Stimulated activated CD8-positive, alpha-beta memory T cell treated with anti-CD3 and anti-CD28 coated beads, Interleukin-7, amount 100 ng/mL, for 24 hours (primary cell): ENCODE measurements at regions not wholly inside any gene's neighbourhood (a gene's known extent, or its start where the extent isn't known, plus 50 kb on each side); places are given as distances from the start of the nearest gene placed in this dataset.

Experiments used
- DNase-seq: peaks from one replicate; pipeline ENCODE4 v3.0.0-alpha.2; 2020; ENCODE audit warnings: low read depth

DNA sequence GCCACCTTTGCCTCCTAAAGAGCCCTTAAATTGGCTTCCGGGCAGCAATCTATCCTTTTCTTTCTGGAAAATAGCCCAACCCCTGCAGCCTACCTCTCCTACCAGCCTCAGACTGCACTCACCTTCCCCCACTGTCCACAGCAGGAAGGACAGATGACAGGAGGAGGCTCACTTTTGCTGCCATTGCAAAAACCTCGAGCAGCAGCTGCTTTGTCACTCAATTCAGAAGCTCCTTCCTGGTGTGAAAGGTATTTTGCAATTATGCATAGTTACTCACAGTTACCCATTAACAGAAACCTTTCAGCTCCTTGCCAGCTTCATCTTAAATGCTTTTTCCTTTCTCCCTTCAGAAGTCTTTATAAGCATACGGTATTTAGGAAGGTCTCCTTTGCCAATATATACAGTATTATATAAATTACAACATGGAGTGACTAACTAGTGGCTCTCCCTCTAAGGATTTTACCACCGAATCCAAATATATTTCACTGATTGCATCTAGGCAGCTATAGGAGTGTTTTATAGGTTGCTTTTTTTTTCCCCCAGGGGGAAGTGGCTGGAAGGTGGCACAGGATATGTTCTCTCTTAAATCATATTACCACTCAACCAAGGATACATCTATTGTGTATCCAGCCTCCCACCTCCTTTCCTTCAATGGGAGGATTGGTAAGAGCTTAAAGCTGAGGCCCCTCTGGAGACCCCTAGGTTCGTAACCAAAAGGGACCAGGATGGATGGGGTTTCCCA is 142.1 kb upstream of the IPO9 start:
- DNase-seq = no peak

DNA sequence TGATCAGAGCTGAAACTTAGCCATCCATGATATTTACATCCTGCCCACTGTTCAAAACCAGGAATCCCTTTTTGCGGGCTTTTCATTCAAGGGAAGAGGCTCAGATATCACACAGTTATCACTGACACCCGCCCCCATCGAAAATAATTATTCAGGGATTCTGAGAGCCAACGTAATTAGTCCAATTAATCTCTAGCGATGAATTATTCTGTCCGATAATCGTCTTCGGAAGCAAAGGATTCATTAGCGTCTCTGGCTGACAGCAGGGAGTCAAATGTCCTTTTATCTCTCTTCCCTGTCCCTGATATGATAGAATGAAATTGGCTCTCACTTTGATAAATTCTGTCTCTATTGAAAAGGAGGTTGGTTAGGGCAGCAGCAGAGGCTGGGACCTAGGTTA is 140.4 kb upstream of the IPO9 start:
- DNase-seq = no peak

DNA sequence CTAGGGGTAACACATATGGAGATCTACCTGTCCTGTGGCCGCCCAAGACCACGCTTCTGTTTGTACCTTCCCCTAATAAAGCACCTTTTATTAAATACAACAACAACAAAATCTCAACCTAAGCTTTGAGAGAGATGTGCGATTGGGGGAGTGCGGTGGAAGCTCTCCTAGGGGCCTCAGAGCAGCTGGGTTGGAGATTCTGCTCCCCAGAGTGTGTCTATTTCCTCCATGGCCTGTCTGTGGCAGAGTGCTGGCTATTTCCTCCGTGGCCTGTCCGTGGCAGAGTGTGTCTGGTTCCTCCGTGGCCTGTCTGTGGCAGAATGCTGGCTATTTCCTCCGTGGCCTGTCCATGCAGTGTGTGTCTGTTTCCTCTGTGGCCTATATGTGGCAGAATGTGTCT is 139.3 kb upstream of the IPO9 start:
- DNase-seq = no peak

DNA sequence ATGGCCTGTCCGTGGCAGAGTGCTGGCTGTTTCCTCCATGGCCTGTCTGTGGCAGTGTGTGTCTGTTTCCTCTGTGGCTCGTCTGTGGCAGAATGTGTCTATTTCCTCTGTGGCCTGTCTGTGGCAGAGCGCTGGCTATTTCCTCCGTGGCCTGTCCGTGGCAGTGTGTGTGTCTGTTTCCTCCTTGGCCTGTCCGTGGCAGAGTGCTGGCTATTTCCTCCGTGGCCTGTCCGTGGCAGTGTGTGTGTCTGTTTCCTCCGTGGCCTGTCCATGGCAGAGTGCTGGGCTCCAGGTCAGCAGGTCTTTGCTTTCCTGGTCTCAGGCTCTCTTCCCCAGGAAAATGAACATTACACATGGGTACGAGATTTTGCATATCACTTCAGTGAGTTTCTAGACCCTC is 138.4 kb upstream of the IPO9 start:
- DNase-seq = no peak

DNA sequence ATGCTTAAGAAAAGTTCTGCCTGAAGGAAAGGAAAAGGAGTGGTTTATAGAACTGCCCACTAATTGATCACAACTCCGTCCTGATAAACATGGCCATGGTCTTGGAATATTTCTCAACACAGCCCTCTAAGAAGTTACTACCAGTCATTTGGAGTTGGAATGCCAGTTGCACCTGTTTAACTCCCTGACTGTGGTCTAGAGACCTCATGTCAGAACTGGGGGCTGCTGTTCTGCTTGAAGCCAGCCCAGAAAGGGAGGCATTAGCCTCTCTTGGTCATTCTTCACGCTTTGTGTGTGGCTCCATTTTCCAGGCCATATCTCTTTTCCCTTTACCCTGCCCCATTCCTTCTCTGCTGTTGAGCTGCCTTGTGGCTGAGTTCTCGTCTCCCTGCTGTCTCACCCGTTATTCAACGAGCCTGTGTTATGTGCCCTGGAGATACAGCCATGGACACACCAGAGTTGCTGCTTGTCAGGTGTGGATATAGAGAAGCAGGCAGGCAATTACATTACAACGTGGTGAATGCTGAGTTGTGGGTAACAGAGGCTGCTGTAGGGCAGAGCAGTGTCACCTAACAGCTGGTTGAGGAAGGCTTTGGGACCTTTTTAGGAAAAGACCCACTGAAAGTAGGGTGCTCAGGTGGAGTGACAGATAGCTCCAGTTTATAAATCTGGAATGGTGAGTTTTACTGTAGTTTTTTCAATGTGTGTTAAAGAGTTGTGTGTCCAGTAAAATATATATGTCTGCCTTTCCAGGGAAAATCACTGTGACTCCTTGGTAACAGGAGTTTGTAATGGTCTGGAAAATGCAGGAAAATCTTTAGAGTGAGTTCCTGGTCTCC is 137.0 kb upstream of the IPO9 start:
- no peak for DNase-seq

DNA sequence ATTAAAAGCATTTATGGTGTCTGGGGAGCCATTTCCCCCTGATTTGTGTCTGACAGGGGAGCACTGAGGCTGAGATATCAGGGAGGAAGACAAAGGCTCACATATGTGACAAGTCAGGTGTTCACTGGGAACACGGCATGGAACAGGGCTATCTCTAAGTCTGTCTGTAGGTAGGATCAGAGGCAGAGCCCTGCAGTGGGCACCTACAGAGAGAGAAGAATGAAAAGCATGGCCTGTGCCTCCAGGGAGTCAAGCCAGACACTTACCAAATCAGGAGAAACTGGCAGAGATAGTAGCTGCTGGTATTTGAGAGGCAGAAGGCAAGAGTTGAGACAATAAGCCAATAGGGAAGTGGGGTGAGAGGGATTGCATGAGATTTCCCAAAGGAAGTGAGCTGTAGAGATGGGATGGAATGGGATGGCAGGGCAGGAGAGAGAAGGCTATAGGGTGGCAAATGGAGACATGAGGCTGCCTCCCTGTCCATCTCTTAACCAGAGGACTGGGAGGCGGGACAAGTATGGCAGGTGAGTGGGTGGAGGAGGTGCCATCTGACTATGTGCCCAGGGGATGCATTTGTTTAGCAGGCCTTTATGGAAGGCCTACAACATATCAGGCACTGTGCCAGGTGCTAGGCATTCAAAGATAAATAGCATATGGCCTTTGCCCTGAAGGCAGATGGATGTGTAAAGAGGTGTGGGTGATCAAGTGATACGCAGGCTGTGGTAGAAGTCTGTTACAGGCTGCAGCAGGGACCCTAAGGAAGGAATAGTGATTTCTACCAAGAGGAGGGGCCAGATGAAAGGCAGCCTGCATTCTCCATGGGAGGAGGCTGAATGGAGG is 136.2 kb upstream of the IPO9 start:
- no peak for DNase-seq

DNA sequence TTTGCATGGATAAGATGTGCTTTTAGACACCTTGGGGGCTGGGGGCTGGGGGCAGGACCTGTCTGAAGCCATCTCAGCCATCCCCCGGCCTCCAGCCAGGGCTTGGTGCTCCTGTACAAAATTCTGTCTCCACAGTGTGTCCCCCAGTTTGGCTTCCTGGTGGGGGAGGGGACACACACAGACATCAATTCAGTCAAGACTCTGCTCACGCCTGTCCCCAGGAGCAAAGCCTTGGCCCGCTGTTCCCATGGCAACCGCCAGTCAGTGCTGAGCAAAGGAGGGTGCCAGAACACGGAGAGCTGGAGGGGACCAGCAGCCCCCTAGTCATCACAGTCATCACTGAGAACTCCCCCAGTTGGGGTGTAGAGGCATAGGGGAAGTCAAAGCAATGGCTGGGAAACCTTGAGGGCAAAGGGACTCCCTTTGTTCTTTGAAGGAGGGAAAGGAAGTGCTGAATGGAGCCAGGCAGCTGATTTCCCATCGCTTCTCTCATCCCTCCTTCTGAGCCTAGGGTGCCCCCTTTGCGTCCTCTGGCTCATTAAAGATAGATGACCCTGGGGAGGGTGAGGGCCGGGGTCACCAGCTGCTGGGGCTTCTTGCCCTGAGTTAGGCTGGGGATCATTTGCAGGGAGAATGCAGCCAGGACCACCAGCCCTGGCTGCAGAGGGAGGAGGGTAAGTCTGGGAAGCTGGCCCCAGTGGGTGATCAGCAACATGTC is 134.9 kb upstream of the IPO9 start:
- DNase-seq = no peak

DNA sequence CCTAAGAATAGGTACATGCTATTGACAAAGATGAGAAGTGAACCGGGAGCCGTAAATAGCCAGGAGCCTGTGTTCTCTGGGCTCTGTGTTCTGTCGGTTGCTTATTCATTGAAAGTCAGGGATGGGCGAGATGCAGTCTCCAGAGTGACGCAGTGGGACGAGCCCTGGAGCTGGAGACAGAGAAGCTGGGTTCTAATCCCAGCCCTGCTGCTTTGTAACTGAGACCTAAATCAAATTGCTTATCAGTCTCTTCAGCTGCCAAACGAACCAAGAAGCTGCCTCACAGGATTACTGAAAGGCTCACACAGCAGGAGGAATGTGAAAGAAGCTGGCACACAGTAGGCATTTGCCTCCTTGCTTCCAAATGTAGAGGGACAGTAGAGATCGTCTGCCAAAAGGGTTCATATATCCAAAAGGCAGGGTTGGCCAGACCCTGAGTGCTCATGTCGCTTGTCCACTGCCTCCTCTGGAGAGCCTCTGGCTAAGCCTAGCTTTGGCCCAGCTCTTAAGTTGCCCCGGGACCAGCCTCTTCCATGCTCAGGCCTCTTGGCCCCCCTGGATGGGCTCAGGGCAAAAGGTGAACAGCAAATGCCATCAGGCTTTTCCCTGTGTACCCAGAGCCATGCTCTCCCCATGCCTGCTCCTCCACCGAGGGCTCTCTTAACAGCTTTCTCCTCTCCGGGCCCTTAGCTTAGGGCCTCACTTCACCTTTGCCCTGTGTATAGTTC is 134.2 kb upstream of the IPO9 start:
- no peak for DNase-seq

DNA sequence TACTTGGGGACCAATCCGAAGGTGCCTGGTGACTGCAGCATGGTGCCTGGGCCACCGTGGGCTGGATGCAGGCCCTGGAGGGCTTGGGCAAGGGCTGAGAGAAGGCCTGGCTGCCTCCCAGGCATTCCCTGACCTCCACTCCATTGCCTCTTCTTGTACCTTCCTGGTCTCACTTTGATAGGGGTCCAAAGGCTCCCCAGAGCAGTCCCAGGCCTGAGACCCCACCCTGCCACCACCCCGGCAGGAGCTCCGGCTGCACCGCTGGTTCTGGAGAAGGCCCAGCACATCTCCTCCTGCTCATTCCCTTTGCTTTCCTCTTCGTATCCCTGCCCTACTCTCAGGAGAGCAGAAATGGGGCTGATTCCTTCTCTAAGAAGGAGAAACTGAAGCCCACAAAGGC is 133.3 kb upstream of the IPO9 start:
- DNase-seq = no peak

DNA sequence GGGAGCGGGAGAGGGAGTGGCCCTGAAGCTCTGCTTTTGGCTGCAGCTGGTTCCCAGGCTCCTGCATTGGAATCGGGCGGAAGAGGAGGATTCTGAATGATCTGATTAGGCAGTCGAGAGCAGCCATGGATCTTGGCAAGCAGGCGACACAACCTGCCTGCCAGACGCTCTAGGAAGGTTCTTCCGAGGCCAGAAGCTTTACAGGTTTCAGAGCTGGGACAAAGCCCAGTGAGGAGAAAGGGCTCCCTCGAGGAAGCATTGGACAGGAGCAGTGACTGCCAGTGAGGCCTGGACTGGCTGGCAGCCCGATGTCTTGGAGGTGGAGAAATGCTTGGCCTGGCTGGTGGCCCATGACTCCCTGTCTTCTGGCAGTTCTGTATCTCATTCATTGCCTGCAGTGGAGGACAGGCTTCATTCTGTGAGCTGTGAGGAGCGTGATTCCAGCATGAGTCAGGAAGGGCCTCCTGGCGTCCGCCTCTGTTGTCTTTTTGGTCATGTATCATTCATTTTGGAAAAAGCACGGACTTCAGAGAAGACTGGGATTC is 132.7 kb upstream of the IPO9 start:
- no peak for DNase-seq

DNA sequence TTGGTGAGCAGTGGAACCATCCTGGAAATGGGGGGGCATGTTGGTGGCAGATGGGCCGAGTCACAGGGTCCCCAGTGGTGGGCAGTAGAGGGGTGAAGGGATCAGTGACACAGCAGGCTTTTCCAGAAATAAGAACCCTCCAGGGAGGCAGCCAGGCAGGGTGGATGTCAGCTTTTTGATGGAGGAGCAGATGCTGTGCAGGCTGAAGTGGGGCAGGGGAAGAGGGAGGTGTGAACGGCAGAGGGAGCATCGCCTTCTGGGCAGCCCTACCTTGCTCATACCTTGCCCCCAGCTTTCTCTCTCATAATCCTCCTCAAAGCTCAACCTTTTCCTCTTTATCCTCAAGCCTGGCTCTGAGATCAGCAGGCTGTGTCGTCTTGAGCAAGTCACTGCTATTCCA is 131.8 kb upstream of the IPO9 start:
- DNase-seq = no peak

DNA sequence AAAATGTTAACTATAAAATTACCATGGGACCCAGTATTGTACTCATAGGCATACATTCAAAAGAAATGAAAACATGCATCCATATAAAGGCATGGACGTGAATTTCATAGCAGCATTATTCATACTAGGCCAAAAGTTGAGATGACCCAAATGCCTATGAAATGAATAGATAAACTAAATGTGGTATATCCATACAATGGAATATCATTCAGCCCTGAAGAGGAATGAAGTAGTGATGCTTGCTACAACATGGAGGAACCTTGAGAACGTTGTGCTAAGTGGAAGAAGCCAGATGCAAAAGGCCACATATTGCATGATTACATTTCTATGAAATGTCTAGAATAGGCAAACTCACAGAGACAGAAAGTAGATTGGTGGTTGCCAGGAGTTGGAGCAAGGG is 127.1 kb upstream of the IPO9 start:
- no peak for DNase-seq

DNA sequence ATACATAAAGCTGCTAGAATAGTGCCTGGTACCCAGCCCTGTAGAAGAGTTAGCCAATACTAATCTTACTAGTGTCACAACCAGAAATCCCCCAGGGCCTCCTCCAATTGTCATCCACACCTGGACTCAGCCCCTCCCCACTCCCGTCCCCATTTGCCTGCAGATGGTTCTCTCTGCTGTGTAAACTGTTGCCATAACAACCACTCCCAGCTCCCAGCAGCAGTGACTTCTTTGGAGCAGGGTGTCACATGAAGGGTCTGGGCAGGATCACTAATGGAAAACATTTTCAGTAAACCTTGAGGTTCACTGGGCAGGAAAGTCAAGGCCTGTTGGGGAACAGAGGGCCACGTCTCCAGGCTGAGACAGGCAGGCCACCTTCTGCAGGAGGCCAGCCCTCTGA is 126.0 kb upstream of the IPO9 start:
- no peak for DNase-seq

DNA sequence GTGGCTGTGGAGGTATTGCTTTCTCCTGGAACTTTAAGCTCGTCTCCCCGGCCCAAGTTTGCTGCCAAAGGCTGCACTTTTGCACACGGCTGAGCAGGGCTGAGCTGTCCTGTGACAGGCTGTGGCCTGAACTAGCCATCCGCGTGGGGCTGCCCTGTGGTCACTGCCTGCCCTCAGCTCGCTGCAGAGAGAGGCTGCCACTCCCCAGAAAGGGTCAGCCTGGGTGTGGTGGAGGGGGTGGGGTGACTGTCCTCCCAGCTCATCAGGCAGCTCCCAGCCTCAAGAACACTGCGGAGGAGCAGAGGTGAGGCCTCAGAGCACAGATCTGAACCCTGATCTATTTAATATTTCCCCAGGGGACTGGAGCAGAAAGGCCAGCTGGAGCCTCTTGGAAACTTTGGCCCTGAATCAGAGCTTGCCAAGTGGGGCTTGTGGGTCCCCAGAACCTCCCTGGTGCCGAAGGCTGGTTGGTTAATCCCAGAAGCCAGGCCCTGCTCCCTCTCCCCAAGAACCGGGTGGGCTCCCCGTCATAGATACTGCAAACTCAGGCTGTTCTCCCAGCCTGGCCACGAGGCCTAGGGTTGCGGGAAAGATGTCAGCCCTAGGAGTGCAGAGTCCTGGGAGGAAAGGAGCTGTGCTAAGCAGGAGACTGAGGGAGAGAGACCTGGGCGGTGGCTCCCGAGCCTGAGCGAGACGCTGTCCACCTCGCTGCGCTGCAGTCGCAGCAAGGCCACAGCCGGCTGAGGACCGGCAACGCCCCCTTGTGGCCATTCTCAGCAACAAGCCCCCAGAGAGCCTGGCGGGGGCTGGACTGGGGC is 125.1 kb upstream of the IPO9 start:
- peak; percentile 44 for DNase-seq

DNA sequence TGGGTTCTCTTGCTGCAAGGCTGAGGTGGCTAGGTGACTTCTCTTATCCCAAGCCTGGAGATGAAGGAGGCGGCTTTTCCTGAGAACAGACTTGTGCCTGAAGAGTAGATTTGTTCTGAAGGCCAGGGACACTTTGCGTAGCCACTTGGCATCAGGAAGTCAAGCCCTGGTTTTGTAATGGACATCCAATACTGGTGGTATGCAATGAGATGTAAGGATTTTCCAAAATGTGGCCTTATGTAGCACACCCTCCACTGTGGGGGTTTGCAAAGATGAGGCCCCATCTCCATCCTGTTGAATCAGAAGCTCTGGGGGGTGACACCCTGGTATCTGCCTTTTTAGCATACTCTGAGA is 124.5 kb upstream of the IPO9 start:
- no peak for DNase-seq

DNA sequence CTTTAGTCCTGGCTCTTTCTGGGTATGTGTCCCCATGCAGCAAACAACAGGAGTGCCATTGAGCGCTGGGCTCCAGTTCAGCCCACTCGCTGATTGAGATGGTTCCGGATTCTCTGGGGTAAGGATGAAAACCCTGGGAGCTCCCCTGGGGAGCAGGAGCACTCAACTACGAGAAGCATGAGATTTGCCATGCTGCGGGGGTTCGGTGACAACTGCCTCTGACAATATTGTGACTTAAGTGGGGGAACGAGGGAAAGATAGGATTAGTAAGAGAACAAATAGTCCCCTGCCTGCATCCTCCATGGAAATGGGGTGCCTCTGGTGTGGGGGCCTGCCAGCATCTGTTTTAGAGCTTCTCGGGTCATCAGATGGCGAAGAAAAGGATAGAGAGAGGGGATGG is 123.6 kb upstream of the IPO9 start:
- DNase-seq = no peak

DNA sequence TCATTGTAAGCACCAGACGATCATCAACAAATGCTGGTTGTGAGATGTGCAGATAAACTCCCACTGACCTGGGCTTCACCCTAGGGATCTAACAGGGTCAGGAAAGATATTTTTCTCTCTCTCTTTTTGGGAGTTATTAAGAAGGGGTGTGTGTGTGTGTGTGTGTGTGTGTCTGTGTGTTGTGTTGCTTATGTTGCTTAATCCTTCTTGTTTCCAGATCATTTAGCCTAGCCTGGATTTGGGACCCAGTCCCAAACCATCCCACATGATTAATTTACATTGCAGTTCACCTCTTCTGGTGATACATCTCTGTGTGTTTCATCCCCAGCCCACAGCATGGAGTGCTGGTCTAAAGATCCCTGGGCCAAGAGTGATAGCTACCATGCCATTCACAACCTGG is 122.8 kb upstream of the IPO9 start:
- no peak for DNase-seq

DNA sequence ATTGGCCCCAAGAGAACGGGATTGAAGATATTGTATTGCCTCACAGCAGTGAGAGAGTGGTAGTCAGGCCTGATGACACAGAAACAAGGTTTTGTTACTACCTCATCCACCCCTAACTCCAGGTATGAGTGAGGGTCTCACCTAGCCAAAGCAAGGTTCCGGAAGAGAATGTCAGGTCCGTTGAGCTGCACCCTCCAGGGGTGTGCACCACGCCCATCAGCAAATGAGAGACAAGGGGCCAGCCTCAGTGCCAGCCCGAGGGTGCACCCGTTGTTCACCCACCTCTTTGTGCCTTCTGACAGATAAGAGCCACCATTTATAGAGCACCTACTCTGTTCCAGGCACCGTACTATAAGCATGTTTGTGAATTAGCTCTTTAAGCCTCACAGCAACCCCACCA is 121.9 kb upstream of the IPO9 start:
- DNase-seq = no peak

DNA sequence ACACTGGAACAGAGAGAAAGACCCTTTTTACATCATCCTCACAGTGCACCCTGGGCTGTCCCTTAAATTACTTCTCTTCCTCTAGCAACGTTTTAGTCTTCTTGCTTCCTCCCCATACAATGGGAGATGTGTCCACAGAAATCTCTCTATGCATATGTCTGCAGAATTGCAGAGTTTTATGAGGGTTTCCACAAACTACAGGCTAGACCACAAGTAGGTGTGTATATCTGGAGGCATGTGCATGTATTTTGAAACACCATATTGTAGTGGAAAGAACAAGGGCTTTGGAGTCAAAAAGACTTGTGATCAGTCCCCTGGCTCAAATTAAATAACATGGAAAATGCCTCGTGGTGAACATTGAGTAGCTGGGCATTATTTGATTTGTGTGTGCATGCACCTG is 121.3 kb upstream of the IPO9 start:
- no peak for DNase-seq

DNA sequence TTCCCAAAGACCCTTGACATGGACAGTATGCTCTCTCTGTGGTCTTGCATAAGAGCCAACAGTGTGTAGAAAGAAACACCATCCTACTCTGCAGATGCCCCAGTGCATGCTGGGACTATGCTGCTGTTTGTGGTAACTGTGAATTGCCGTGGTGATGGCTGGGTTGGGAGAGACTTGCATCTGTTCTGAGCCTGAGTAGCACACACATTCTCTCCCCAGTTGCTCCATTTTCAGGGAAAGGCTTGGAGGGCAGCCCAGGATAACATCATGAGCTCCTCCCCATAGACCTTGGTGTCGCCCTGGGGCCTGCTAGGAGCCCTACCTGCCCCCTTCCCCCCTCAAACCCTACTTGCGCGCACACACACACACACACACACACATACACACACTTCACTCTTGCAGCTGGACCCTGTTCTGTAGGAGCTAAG is 120.9 kb upstream of the IPO9 start:
- no peak for DNase-seq
